ENCODE measurements at regions not wholly inside any gene's neighbourhood (a gene's known extent, or its start where the extent isn't known, plus 50 kb on each side); places are given as distances from the start of the nearest gene placed in this dataset.

DNA sequence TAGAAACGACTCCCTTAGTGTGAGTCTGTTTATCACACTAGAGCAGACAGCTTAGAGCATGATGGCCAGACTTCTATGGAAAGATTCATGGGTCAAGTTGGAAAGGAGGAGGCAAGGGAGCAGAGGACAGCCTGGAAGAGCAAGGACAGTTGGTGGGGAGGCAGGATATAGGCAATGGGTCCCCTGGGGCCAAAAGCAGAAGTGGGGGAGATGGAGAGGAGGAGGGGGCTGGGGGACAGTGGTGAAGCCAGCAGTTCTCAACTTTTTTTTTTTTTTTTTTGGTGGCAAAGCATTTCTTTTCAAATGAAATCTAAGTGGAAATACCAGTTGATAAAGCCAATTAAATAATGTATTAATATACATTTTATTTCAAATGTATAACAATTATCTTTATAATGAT, 197.9 kb downstream of the HRH4 start:
- Histone ChIP-seq H2AFZ (ENCODE audit: insufficient read depth, low read depth, low read length, poor library complexity, severe bottlenecking) (no peak overlapping the region), H3K9me3 (ENCODE audit: control extremely low read depth in 1 of 3, control insufficient read depth in 2 of 3, insufficient read depth in 1 of 3, low read length in 2 of 3) (no peaks in the 10 kb centered on the region), H3K9ac (ENCODE audit: low read length) (no peak overlapping the region), H3K27me3 (replicated peaks in 1 of 4; ENCODE audit: control extremely low read depth in 1 of 4, control insufficient read depth in 3 of 4, insufficient read depth in 4 of 4, low read length in 3 of 4) (no peaks in the 10 kb centered on the region), H4K20me1 (ENCODE audit: control insufficient read depth, insufficient read depth, low read length, poor library complexity, severe bottlenecking) (no peaks in the 10 kb centered on the region), H3K36me3 (replicated peaks in 1 of 2; ENCODE audit: control extremely low read depth in 1 of 2, control insufficient read depth in 1 of 2, extremely low read depth in 1 of 2, insufficient read depth in 2 of 2, low read length in 1 of 2) (no peaks in the 10 kb centered on the region), H3K4me1 (ENCODE audit: control insufficient read depth in 2 of 2, insufficient read depth in 2 of 2, low read length in 2 of 2) (peaks cover 6 to 10% of the 10 kb centered on the region in 2 donors), H3K79me2 (ENCODE audit: control insufficient read depth, insufficient read depth, low read length) (no peaks in the 10 kb centered on the region), H3K27ac (ENCODE audit: low read length in 2 of 2) (no peak overlapping the region), H3K4me3 (ENCODE audit: control extremely low read depth in 1 of 5, extremely low read depth in 1 of 5, insufficient read depth in 1 of 5, low read depth in 2 of 5, low read length in 4 of 5) (no peak overlapping the region), H3K4me2 (replicated peaks; ENCODE audit: low read depth, low read length, poor library complexity, severe bottlenecking) (no peak overlapping the region)
- TF ChIP-seq, protein P1, sequence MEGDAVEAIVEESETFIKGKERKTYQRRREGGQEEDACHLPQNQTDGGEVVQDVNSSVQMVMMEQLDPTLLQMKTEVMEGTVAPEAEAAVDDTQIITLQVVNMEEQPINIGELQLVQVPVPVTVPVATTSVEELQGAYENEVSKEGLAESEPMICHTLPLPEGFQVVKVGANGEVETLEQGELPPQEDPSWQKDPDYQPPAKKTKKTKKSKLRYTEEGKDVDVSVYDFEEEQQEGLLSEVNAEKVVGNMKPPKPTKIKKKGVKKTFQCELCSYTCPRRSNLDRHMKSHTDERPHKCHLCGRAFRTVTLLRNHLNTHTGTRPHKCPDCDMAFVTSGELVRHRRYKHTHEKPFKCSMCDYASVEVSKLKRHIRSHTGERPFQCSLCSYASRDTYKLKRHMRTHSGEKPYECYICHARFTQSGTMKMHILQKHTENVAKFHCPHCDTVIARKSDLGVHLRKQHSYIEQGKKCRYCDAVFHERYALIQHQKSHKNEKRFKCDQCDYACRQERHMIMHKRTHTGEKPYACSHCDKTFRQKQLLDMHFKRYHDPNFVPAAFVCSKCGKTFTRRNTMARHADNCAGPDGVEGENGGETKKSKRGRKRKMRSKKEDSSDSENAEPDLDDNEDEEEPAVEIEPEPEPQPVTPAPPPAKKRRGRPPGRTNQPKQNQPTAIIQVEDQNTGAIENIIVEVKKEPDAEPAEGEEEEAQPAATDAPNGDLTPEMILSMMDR (IDR thresholded peaks at IDR 0.05) = no peak
- no peak for TF ChIP-seq EZH2 (IDR thresholded peaks at IDR 0.05; ENCODE audit: borderline replicate concordance, insufficient read depth, low read depth, low read length, poor library complexity, severe bottlenecking)
- DNase-seq (no peak), ATAC-seq (ENCODE audit: low read depth) (no peak)
- H3K9me3 Mint-ChIP-seq (ENCODE audit: insufficient read depth) = no peaks in the 10 kb centered on the region
- H3K27ac Mint-ChIP-seq = no peak overlapping the region
- no CpG with 5 or more reads among the region's 1 CpG for WGBS (ENCODE audit: insufficient coverage)
- ChIA-PET CTCF (interaction anchor here (0.9 kb wide), 1 partner anchor 20 kb away, joined by 3 read pairs; no protein-coding TSS in a partner anchor), POLR2A (no interaction called here)
- H3K27me3 Mint-ChIP-seq = peaks cover 13% of the 10 kb centered on the region
- intact Hi-C loops (cut with micrococcal nuclease) = no loop called here
- peaks cover 22% of the 10 kb centered on the region for H3K4me1 Mint-ChIP-seq
- H3K4me3 Mint-ChIP-seq = no peak overlapping the region

DNA sequence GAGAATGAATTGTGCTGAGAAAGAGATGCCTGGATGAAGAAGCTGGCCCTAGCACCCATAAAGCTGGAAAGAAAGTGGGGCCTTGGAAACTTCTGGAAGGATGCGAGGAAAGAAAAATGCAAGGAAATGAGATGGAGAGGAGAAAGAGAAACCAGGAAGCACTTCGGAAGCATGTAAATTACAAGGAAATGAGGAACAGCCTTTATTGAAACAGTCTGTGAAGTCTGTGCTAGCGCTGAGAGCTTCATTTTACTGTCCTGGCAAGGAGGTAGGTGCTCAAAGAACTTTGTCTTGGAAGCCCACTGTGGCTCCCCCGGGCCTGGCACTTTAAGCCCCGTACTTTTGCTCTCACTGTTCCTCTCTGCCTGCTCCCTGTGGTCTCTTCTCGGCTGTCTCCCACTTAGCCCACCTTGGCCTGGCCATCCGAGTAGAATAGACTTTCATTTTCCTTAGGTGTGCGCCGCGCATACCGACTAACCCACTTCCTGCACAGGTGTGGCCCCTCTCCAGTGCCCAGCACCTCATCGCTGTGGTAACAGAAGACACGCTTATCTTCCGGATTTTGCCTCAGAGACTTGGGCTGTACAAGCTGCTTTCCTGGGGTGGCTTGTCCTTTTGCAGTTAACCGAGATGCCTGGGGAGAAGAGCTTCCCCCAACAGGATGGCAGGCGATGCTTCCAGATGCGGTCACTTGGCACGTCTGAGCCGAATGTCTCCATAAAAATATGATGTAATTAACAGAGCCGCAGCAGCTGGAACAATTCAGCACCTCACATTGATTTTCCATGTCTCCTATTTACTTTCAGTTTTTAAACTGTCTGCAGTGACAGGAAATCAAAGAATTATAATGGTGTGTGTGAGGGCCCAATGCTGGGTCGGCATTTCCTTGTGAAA, 199.6 kb downstream of the HRH4 start:
- no peak for ATAC-seq (ENCODE audit: low read depth)
- CTCF ChIA-PET = no interaction called here
- Mint-ChIP-seq H3K27me3 (peaks cover 13% of the 10 kb centered on the region), H3K4me1 (peaks cover 22% of the 10 kb centered on the region), H3K27ac (no peak overlapping the region), H3K9me3 (ENCODE audit: insufficient read depth) (no peaks in the 10 kb centered on the region), H3K4me3 (peak overlapping the region; percentile 77)
- WGBS (ENCODE audit: insufficient coverage) = 19% methylated on average over 14 of the region's 21 CpGs
- peak; percentile 23 for DNase-seq
- TF ChIP-seq, protein P1 (IDR thresholded peaks at IDR 0.05) = no peak
- TF ChIP-seq EZH2 (IDR thresholded peaks at IDR 0.05; ENCODE audit: borderline replicate concordance, insufficient read depth, low read depth, low read length, poor library complexity, severe bottlenecking) = no peak
- no peaks in the 10 kb centered on the region for H3K9me3 ChIP-seq (ENCODE audit: control extremely low read depth in 1 of 3, control insufficient read depth in 2 of 3, insufficient read depth in 1 of 3, low read length in 2 of 3)
- H3K4me2 ChIP-seq (replicated peaks; ENCODE audit: low read depth, low read length, poor library complexity, severe bottlenecking) = peak overlapping the region; percentile 74
- no peaks in the 10 kb centered on the region for H3K27me3 ChIP-seq (replicated peaks in 1 of 4; ENCODE audit: control extremely low read depth in 1 of 4, control insufficient read depth in 3 of 4, insufficient read depth in 4 of 4, low read length in 3 of 4)
- no peaks in the 10 kb centered on the region for H3K36me3 ChIP-seq (replicated peaks in 1 of 2; ENCODE audit: control extremely low read depth in 1 of 2, control insufficient read depth in 1 of 2, extremely low read depth in 1 of 2, insufficient read depth in 2 of 2, low read length in 1 of 2)
- peak overlapping the region in 4 of 5 experiments; percentile 6 to 45 (median 26) for H3K4me3 ChIP-seq (ENCODE audit: control extremely low read depth in 1 of 5, extremely low read depth in 1 of 5, insufficient read depth in 1 of 5, low read depth in 2 of 5, low read length in 4 of 5)
- peak overlapping the region; percentile 62 for H3K9ac ChIP-seq (ENCODE audit: low read length)
- POLR2A ChIA-PET = no interaction called here
- peak overlapping the region; percentile 71 for H2AFZ ChIP-seq (ENCODE audit: insufficient read depth, low read depth, low read length, poor library complexity, severe bottlenecking)
- H3K4me1 ChIP-seq (ENCODE audit: control insufficient read depth in 2 of 2, insufficient read depth in 2 of 2, low read length in 2 of 2) = peaks cover 6 to 10% of the 10 kb centered on the region in 2 donors
- H4K20me1 ChIP-seq (ENCODE audit: control insufficient read depth, insufficient read depth, low read length, poor library complexity, severe bottlenecking) = no peaks in the 10 kb centered on the region
- intact Hi-C loops (cut with micrococcal nuclease) = no loop called here
- no peaks in the 10 kb centered on the region for H3K79me2 ChIP-seq (ENCODE audit: control insufficient read depth, insufficient read depth, low read length)
- peak overlapping the region in 1 of 2 donors; percentile 44 for H3K27ac ChIP-seq (ENCODE audit: low read length in 2 of 2)

Measured in B cell (primary cell).